T-helper 17 cell (primary cell): ENCODE measurements at regions not wholly inside any gene's neighbourhood (a gene's known extent, or its start where the extent isn't known, plus 50 kb on each side); places are given as distances from the start of the nearest gene placed in this dataset.

Experiments used
- ATAC-seq: fragments of 150-1000 bp; cut with Tn5 transposase; 2 replicates; pipeline ENCODE4 v1.10.0; 2021; ENCODE audit warnings: mild to moderate bottlenecking, moderate library complexity
- DNase-seq, 3 donors: peaks; one replicate each; pipeline versions ENCODE4 v3.0.0 to v3.0.0-alpha.2; 2020 to 2021
- H3K9me3 ChIP-seq: one replicate; pipeline ENCODE4 v1.7.0; 2013; ENCODE audit warnings: low read length, mild to moderate bottlenecking; ENCODE audit not compliant: control insufficient read depth, poor library complexity, severe bottlenecking
- H3K27ac Mint-ChIP-seq: one replicate; pipeline ENCODE4 v1.8.0; 2022; ENCODE audit warnings: mild to moderate bottlenecking, moderate library complexity, mixed read lengths
- H3K27me3 Mint-ChIP-seq: one replicate; pipeline ENCODE4 v1.8.0; 2022; ENCODE audit warnings: mixed read lengths
- H3K36me3 Mint-ChIP-seq: one replicate; pipeline ENCODE4 v1.8.0; 2022; ENCODE audit warnings: low read depth, mixed read lengths
- H3K4me1 Mint-ChIP-seq: one replicate; pipeline ENCODE4 v1.8.0; 2022; ENCODE audit warnings: mild to moderate bottlenecking, mixed read lengths
- H3K4me3 Mint-ChIP-seq: one replicate; pipeline ENCODE4 v1.8.0; 2022; ENCODE audit warnings: mild to moderate bottlenecking, moderate library complexity, mixed read lengths

GRCh38 chr12:125424909-125425308, 359.7 kb downstream of the AACS start:
- H3K4me3 Mint-ChIP-seq = no peak overlapping the region
- no peaks in the 10 kb centered on the region for H3K27me3 Mint-ChIP-seq
- no peak for ATAC-seq
- H3K9me3 ChIP-seq = peaks cover 3% of the 10 kb centered on the region
- no peak for DNase-seq
- no peaks in the 10 kb centered on the region for H3K36me3 Mint-ChIP-seq
- H3K27ac Mint-ChIP-seq = no peak overlapping the region
- no peaks in the 10 kb centered on the region for H3K4me1 Mint-ChIP-seq

- Mint-ChIP-seq H3K27ac (no peak overlapping the region), H3K4me1 (no peaks in the 10 kb centered on the region), H3K4me3 (no peak overlapping the region), H3K36me3 (no peaks in the 10 kb centered on the region), H3K27me3 (peaks cover 5% of the 10 kb centered on the region)
- ATAC-seq (no peak), DNase-seq (no peak)
- no peaks in the 10 kb centered on the region for H3K9me3 ChIP-seq
These were observed 366.3 kb downstream of the AACS start for GRCh38 chr12:125431516-125431915.

- no peaks in the 10 kb centered on the region for H3K9me3 ChIP-seq
- Mint-ChIP-seq H3K27me3 (peaks cover 5% of the 10 kb centered on the region), H3K4me3 (no peak overlapping the region), H3K27ac (no peak overlapping the region), H3K4me1 (no peaks in the 10 kb centered on the region), H3K36me3 (no peaks in the 10 kb centered on the region)
- DNase-seq (no peak), ATAC-seq (no peak)
These were observed 368.9 kb downstream of the AACS start for GRCh38 chr12:125434131-125434530.

GRCh38 chr12:125434936-125435443, 369.8 kb downstream of the AACS start:
- ATAC-seq (no peak), DNase-seq (no peak)
- peaks cover 5% of the 10 kb centered on the region for H3K27me3 Mint-ChIP-seq
- H3K36me3 Mint-ChIP-seq = no peaks in the 10 kb centered on the region
- no peaks in the 10 kb centered on the region for H3K4me1 Mint-ChIP-seq
- H3K4me3 Mint-ChIP-seq = no peak overlapping the region
- no peak overlapping the region for H3K27ac Mint-ChIP-seq
- H3K9me3 ChIP-seq = no peaks in the 10 kb centered on the region

- no peaks in the 10 kb centered on the region for H3K9me3 ChIP-seq
- Mint-ChIP-seq H3K4me1 (no peaks in the 10 kb centered on the region), H3K4me3 (no peak overlapping the region), H3K27ac (no peak overlapping the region), H3K27me3 (peaks cover 5% of the 10 kb centered on the region), H3K36me3 (no peaks in the 10 kb centered on the region)
- ATAC-seq = no peak
- DNase-seq = no peak
These were observed 370.6 kb downstream of the AACS start for GRCh38 chr12:125435871-125436270.

- ATAC-seq (no peak), DNase-seq (no peak)
- Mint-ChIP-seq H3K4me3 (no peak overlapping the region), H3K36me3 (no peaks in the 10 kb centered on the region), H3K4me1 (no peaks in the 10 kb centered on the region), H3K27ac (no peak overlapping the region), H3K27me3 (peaks cover 5% of the 10 kb centered on the region)
- no peaks in the 10 kb centered on the region for H3K9me3 ChIP-seq
These were observed 371.5 kb downstream of the AACS start for GRCh38 chr12:125436686-125437085.

- no peaks in the 10 kb centered on the region for H3K9me3 ChIP-seq
- Mint-ChIP-seq H3K27me3 (no peaks in the 10 kb centered on the region), H3K4me1 (no peaks in the 10 kb centered on the region), H3K27ac (no peak overlapping the region), H3K4me3 (no peak overlapping the region), H3K36me3 (no peaks in the 10 kb centered on the region)
- DNase-seq (no peak), ATAC-seq (no peak)
These were observed 375.2 kb downstream of the AACS start for GRCh38 chr12:125440399-125440798.

- H3K27ac Mint-ChIP-seq = no peak overlapping the region
- H3K4me3 Mint-ChIP-seq = no peak overlapping the region
- no peaks in the 10 kb centered on the region for H3K4me1 Mint-ChIP-seq
- no peaks in the 10 kb centered on the region for H3K27me3 Mint-ChIP-seq
- H3K9me3 ChIP-seq = no peaks in the 10 kb centered on the region
- H3K36me3 Mint-ChIP-seq = no peaks in the 10 kb centered on the region
- ATAC-seq (no peak), DNase-seq (no peak)
These were observed 378.1 kb downstream of the AACS start for GRCh38 chr12:125443341-125443740.

- no peaks in the 10 kb centered on the region for H3K4me1 Mint-ChIP-seq
These were observed 386.2 kb downstream of the AACS start for GRCh38 chr12:125451408-125451807.

GRCh38 chr12:125453751-125454150, 388.5 kb downstream of the AACS start:
- no peak overlapping the region for H3K27ac Mint-ChIP-seq
- ATAC-seq (no peak), DNase-seq (no peak)
- no peak overlapping the region for H3K4me3 Mint-ChIP-seq
- no peaks in the 10 kb centered on the region for H3K9me3 ChIP-seq
- peaks cover 10% of the 10 kb centered on the region for H3K27me3 Mint-ChIP-seq
- H3K4me1 Mint-ChIP-seq = no peaks in the 10 kb centered on the region
- H3K36me3 Mint-ChIP-seq = no peaks in the 10 kb centered on the region

More at GRCh38 chr12:125451408-125451807, 386.2 kb downstream of the AACS start:
- no peak overlapping the region for H3K27ac Mint-ChIP-seq
- H3K27me3 Mint-ChIP-seq = no peaks in the 10 kb centered on the region
- H3K36me3 Mint-ChIP-seq = no peaks in the 10 kb centered on the region
- DNase-seq = no peak
- no peaks in the 10 kb centered on the region for H3K9me3 ChIP-seq
- H3K4me3 Mint-ChIP-seq = no peak overlapping the region
- no peak for ATAC-seq

GRCh38 chr12:125454291-125454690, 389.1 kb downstream of the AACS start:
- no peaks in the 10 kb centered on the region for H3K4me1 Mint-ChIP-seq
- peaks cover 10% of the 10 kb centered on the region for H3K27me3 Mint-ChIP-seq
- no peak overlapping the region for H3K4me3 Mint-ChIP-seq
- DNase-seq (no peak), ATAC-seq (no peak)
- no peaks in the 10 kb centered on the region for H3K36me3 Mint-ChIP-seq
- no peaks in the 10 kb centered on the region for H3K9me3 ChIP-seq
- no peak overlapping the region for H3K27ac Mint-ChIP-seq

- H3K27ac Mint-ChIP-seq = no peak overlapping the region
- H3K4me1 Mint-ChIP-seq = no peaks in the 10 kb centered on the region
These were observed 389.7 kb downstream of the AACS start for GRCh38 chr12:125454786-125455480.

GRCh38 chr12:125455556-125455955, 390.3 kb downstream of the AACS start:
- Mint-ChIP-seq H3K27me3 (peaks cover 10% of the 10 kb centered on the region), H3K36me3 (no peaks in the 10 kb centered on the region), H3K4me1 (no peaks in the 10 kb centered on the region), H3K4me3 (no peak overlapping the region), H3K27ac (no peak overlapping the region)
- DNase-seq (no peak), ATAC-seq (no peak)
- H3K9me3 ChIP-seq = no peaks in the 10 kb centered on the region

More at GRCh38 chr12:125454786-125455480, 389.7 kb downstream of the AACS start:
- DNase-seq (no peak), ATAC-seq (no peak)
- no peaks in the 10 kb centered on the region for H3K9me3 ChIP-seq
- H3K36me3 Mint-ChIP-seq = no peaks in the 10 kb centered on the region
- H3K27me3 Mint-ChIP-seq = peaks cover 10% of the 10 kb centered on the region
- no peak overlapping the region for H3K4me3 Mint-ChIP-seq

- Mint-ChIP-seq H3K4me3 (no peak overlapping the region), H3K4me1 (no peaks in the 10 kb centered on the region), H3K36me3 (no peaks in the 10 kb centered on the region), H3K27ac (no peak overlapping the region), H3K27me3 (peaks cover 10% of the 10 kb centered on the region)
- no peak for ATAC-seq
- H3K9me3 ChIP-seq = no peaks in the 10 kb centered on the region
- DNase-seq = no peak
These were observed 393.5 kb downstream of the AACS start for GRCh38 chr12:125458552-125459268.
